ENCODE measurements at regions not wholly inside any gene's neighbourhood (a gene's known extent, or its start where the extent isn't known, plus 50 kb on each side); places are given as distances from the start of the nearest gene placed in this dataset.

DNA sequence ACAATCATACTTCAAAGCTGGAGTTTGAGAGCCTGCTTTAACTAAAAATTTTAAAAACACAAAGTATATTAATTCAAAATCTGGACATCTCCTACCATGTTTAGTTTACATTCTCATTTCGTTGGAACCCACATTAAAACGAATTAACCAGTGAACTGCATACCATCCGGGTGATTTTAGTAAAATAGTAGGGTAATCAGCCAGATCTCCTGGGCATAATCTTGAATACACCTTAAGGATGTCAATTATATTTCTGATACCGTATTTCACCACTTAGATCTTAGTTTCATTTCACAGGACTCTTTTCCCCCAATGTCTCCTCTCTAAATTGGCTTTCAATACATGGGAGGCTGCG lies 175.6 kb upstream of the PFKP start:
- Histone ChIP-seq H3K27me3 (ENCODE audit: insufficient read depth, low read length, poor library complexity) (no peaks in the 10 kb centered on the region), H3K27ac (ENCODE audit: low read length) (peak overlapping the region; percentile 86), H3K9me3 (ENCODE audit: insufficient read depth, low read length, severe bottlenecking) (no peaks in the 10 kb centered on the region), H3K9ac (ENCODE audit: low read depth, low read length) (peak overlapping the region; percentile 41; the same call in 1 of the 2 replicates), H3K4me2 (ENCODE audit: insufficient read depth, low read length) (no peak overlapping the region), H3K4me1 (ENCODE audit: insufficient read depth, low read length) (peaks cover 67% of the 10 kb centered on the region), H2AFZ (ENCODE audit: low read depth, low read length) (no peak overlapping the region), H3K4me3 (ENCODE audit: low read depth in 1 of 2, low read length in 2 of 2) (no peak overlapping the region), H3K36me3 (ENCODE audit: insufficient read depth, low read length) (peaks cover 4% of the 10 kb centered on the region; the same call in 1 of the 2 replicates), H4K20me1 (ENCODE audit: insufficient read depth, low read length) (no peaks in the 10 kb centered on the region), H3K79me2 (ENCODE audit: insufficient read depth, low read length) (peaks cover 36% of the 10 kb centered on the region)
- TF ChIP-seq EZH2 (IDR thresholded peaks at IDR 0.05; ENCODE audit: borderline replicate concordance, low read depth, low read length, severe bottlenecking), result no peak
- TF ChIP-seq, protein P1, sequence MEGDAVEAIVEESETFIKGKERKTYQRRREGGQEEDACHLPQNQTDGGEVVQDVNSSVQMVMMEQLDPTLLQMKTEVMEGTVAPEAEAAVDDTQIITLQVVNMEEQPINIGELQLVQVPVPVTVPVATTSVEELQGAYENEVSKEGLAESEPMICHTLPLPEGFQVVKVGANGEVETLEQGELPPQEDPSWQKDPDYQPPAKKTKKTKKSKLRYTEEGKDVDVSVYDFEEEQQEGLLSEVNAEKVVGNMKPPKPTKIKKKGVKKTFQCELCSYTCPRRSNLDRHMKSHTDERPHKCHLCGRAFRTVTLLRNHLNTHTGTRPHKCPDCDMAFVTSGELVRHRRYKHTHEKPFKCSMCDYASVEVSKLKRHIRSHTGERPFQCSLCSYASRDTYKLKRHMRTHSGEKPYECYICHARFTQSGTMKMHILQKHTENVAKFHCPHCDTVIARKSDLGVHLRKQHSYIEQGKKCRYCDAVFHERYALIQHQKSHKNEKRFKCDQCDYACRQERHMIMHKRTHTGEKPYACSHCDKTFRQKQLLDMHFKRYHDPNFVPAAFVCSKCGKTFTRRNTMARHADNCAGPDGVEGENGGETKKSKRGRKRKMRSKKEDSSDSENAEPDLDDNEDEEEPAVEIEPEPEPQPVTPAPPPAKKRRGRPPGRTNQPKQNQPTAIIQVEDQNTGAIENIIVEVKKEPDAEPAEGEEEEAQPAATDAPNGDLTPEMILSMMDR (IDR thresholded peaks at IDR 0.05; ENCODE audit: borderline replicate concordance, extremely low read depth, low read length, poor library complexity, severe bottlenecking), result no peak
- DNase-seq (no peak), ATAC-seq (ENCODE audit: insufficient read depth, low read depth) (no peak)

DNA sequence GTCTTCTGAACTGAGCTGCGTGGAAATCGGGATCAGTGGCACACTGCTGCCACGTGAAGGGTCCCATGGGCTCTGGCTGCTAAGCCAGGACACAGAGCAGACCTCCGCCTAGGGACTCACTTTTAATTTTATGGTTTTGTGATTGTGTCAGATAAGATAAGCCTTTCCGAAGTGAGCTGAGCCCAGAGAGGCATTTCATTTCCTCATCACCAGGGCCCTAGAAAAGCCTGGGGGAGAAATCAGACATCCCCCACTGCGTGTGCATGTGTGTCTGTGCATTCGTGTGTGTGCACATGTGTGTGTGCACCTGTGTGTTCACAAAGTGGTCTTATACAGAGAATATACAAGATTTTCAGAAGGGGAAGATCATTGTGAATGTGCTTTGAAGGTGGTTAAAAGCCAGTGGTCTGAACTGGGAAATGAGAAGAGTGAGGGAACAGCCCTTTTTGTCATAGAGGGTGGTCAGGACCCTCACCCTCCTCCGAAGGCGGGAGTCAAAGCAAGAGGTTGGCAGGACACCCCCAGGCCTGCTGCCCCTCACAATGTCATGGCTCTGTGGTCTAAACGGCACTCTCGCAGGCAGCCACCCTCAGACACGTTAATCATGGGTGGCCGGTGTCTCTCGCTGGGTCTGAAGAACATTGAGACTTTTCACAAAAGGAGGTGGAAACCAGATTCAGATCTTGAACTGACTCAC lies 176.1 kb upstream of the PFKP start:
- peak overlapping the region; percentile 48; the same call in 1 of the 2 replicates for H2AFZ ChIP-seq (ENCODE audit: low read depth, low read length)
- H3K4me3 ChIP-seq (ENCODE audit: low read depth in 1 of 2, low read length in 2 of 2), result no peak overlapping the region
- peak; percentile 58 for DNase-seq
- peak overlapping the region; percentile 86 for H3K27ac ChIP-seq (ENCODE audit: low read length)
- H3K9me3 ChIP-seq (ENCODE audit: insufficient read depth, low read length, severe bottlenecking), result no peaks in the 10 kb centered on the region
- peaks cover 67% of the 10 kb centered on the region for H3K4me1 ChIP-seq (ENCODE audit: insufficient read depth, low read length)
- ATAC-seq (ENCODE audit: insufficient read depth, low read depth), result peak; percentile 62
- peak overlapping the region; percentile 18; the same call in 1 of the 2 replicates for H3K4me2 ChIP-seq (ENCODE audit: insufficient read depth, low read length)
- H3K36me3 ChIP-seq (ENCODE audit: insufficient read depth, low read length), result peaks cover 4% of the 10 kb centered on the region; the same call in 1 of the 2 replicates
- TF ChIP-seq EZH2 (IDR thresholded peaks at IDR 0.05; ENCODE audit: borderline replicate concordance, low read depth, low read length, severe bottlenecking), result no peak
- TF ChIP-seq, protein P1 (IDR thresholded peaks at IDR 0.05; ENCODE audit: borderline replicate concordance, extremely low read depth, low read length, poor library complexity, severe bottlenecking), result no peak
- peaks cover 30% of the 10 kb centered on the region for H3K79me2 ChIP-seq (ENCODE audit: insufficient read depth, low read length)
- H4K20me1 ChIP-seq (ENCODE audit: insufficient read depth, low read length), result no peaks in the 10 kb centered on the region
- no peaks in the 10 kb centered on the region for H3K27me3 ChIP-seq (ENCODE audit: insufficient read depth, low read length, poor library complexity)
- H3K9ac ChIP-seq (ENCODE audit: low read depth, low read length), result peak overlapping the region; percentile 41

DNA sequence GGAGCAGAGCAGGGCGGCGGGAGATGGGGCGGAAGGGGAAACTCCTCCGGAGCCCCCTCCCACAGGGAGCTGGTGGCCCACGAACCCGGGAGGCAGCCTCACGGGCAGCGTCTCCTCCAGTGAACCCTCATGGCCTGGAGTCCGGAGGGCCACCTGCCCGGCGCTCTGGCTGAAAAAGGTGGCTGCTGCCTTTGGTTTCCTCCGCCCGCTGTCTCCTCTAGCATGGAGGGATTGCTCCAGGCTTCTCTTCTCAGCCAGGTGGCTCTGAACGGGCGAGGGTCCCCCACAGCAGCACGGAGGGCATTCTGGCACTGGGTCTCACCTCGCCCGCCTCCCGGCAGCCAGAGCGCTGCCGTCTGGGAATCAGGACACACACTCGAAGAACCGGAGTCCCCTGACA lies 177.3 kb upstream of the PFKP start:
- Histone ChIP-seq H3K4me1 (ENCODE audit: insufficient read depth, low read length) (peaks cover 69% of the 10 kb centered on the region), H4K20me1 (ENCODE audit: insufficient read depth, low read length) (no peaks in the 10 kb centered on the region), H3K4me2 (ENCODE audit: insufficient read depth, low read length) (no peak overlapping the region), H2AFZ (ENCODE audit: low read depth, low read length) (no peak overlapping the region), H3K4me3 (ENCODE audit: low read depth in 1 of 2, low read length in 2 of 2) (no peak overlapping the region), H3K79me2 (ENCODE audit: insufficient read depth, low read length) (peaks cover 20% of the 10 kb centered on the region), H3K9me3 (ENCODE audit: insufficient read depth, low read length, severe bottlenecking) (no peaks in the 10 kb centered on the region), H3K36me3 (ENCODE audit: insufficient read depth, low read length) (no peaks in the 10 kb centered on the region), H3K27ac (ENCODE audit: low read length) (peak overlapping the region; percentile 63), H3K9ac (ENCODE audit: low read depth, low read length) (no peak overlapping the region), H3K27me3 (ENCODE audit: insufficient read depth, low read length, poor library complexity) (no peaks in the 10 kb centered on the region)
- no peak for ATAC-seq (ENCODE audit: insufficient read depth, low read depth)
- no peak for TF ChIP-seq EZH2 (IDR thresholded peaks at IDR 0.05; ENCODE audit: borderline replicate concordance, low read depth, low read length, severe bottlenecking)
- TF ChIP-seq, protein P1 (IDR thresholded peaks at IDR 0.05; ENCODE audit: borderline replicate concordance, extremely low read depth, low read length, poor library complexity, severe bottlenecking), result no peak
- DNase-seq, result no peak

Data from DND-41 (cell line).